Ishikawa (cell line): ENCODE measurements at regions not wholly inside any gene's neighbourhood (a gene's known extent, or its start where the extent isn't known, plus 50 kb on each side); places are given as distances from the start of the nearest gene placed in this dataset.

Experiments
- CEBPB ChIP-seq: IDR thresholded peaks from 2 replicates; pipeline ENCODE4 v1.6.1; 2012
- CREB1 ChIP-seq: IDR thresholded peaks from 2 replicates; pipeline ENCODE4 v1.6.1; 2012; ENCODE audit warnings: low read depth
- EGR1 ChIP-seq: IDR thresholded peaks from 2 replicates; pipeline ENCODE4 v1.6.1; 2012
- EP300 ChIP-seq: IDR thresholded peaks from 2 replicates; pipeline ENCODE4 v1.6.1; 2012; ENCODE audit warnings: borderline replicate concordance
- FOXM1 ChIP-seq: IDR thresholded peaks from 2 replicates; pipeline ENCODE4 v1.6.1; 2012; ENCODE audit warnings: low read depth, borderline replicate concordance
- MAX ChIP-seq: IDR thresholded peaks from 2 replicates; pipeline ENCODE4 v1.6.1; 2012
- NFIC ChIP-seq: IDR thresholded peaks from 2 replicates; pipeline ENCODE4 v1.6.1; 2012
- RAD21 ChIP-seq: IDR thresholded peaks from 2 replicates; pipeline ENCODE4 v1.6.1; 2012; ENCODE audit warnings: low read depth
- REST ChIP-seq: IDR thresholded peaks from 2 replicates; pipeline ENCODE4 v1.6.1; 2012; ENCODE audit warnings: low read depth, mild to moderate bottlenecking
- TAF1 ChIP-seq: IDR thresholded peaks from 2 replicates; pipeline ENCODE4 v1.6.1; 2012; ENCODE audit warnings: low read depth, mild to moderate bottlenecking
- TCF12 ChIP-seq: IDR thresholded peaks from 2 replicates; pipeline ENCODE4 v1.6.1; 2012; ENCODE audit warnings: low read depth
- TEAD4 ChIP-seq: IDR thresholded peaks from 2 replicates; pipeline ENCODE4 v1.6.1; 2012
- USF1 ChIP-seq: IDR thresholded peaks from 2 replicates; pipeline ENCODE4 v1.6.1; 2012
- YY1 ChIP-seq: IDR thresholded peaks from 2 replicates; pipeline ENCODE4 v1.6.1; 2012; ENCODE audit warnings: low read depth
- ZBTB7A ChIP-seq: IDR thresholded peaks from 2 replicates; pipeline ENCODE4 v1.6.1; 2012; ENCODE audit warnings: low read depth

GRCh38 chr7:101747053-101747878 lies 70.2 kb upstream of the CUX1 start:
- TF ChIP-seq CEBPB (no peak), REST (no peak), YY1 (no peak), EGR1 (no peak), EP300 (no peak)

- TF ChIP-seq TCF12 (no peak), CREB1 (no peak), ZBTB7A (no peak), NFIC (no peak), TAF1 (no peak), USF1 (no peak), RAD21 (no peak), FOXM1 (no peak), MAX (no peak), REST (no peak), CEBPB (no peak), EP300 (no peak), EGR1 (no peak), YY1 (no peak), TEAD4 (no peak)
Observed at GRCh38 chr7:101747879-101748345, 69.5 kb upstream of the CUX1 start.

- TF ChIP-seq RAD21 = no peak
- TF ChIP-seq USF1 = no peak
- no peak for TF ChIP-seq EP300
- TF ChIP-seq TAF1 = no peak
- TF ChIP-seq CEBPB = no peak
- TF ChIP-seq NFIC = no peak
- TF ChIP-seq FOXM1 = no peak
- TF ChIP-seq CREB1 = no peak
- TF ChIP-seq ZBTB7A = no peak
- TF ChIP-seq EGR1 = no peak
- TF ChIP-seq MAX = no peak
- TF ChIP-seq TCF12 = no peak
- TF ChIP-seq TEAD4 = no peak
- TF ChIP-seq YY1 = no peak
- no peak for TF ChIP-seq REST
Observed at GRCh38 chr7:101749891-101750290, 67.5 kb upstream of the CUX1 start.

- no peak for TF ChIP-seq USF1
- TF ChIP-seq EP300 = no peak
- TF ChIP-seq REST = no peak
- TF ChIP-seq ZBTB7A = no peak
- no peak for TF ChIP-seq TAF1
- TF ChIP-seq RAD21 = no peak
- no peak for TF ChIP-seq YY1
- TF ChIP-seq TCF12 = no peak
- no peak for TF ChIP-seq MAX
- no peak for TF ChIP-seq CEBPB
- TF ChIP-seq FOXM1 = no peak
- no peak for TF ChIP-seq CREB1
Observed at GRCh38 chr7:101753316-101753715, 64.1 kb upstream of the CUX1 start.
